H1 (cell line): ENCODE measurements at regions not wholly inside any gene's neighbourhood (a gene's known extent, or its start where the extent isn't known, plus 50 kb on each side); places are given as distances from the start of the nearest gene placed in this dataset.

Source experiments
- CBX8 ChIP-seq: fragments of 300-800, 300-1000 bp; sonication (generic); IDR thresholded peaks from 2 replicates; pipeline ENCODE4 v1.7.1; 2016; ENCODE audit warnings: low read depth, low read length, borderline replicate concordance
- CTCF ChIP-seq, 3 experiments: IDR thresholded peaks; 1 replicate in 2 of 3; 2 replicates in 1 of 3; pipeline versions ENCODE4 v1.5.1 to v1.6.1; 2011; ENCODE audit warnings: low read length in 3 of 3, mild to moderate bottlenecking in 3 of 3, inconsistent platforms in 2 of 3, low read depth in 1 of 3, moderate library complexity in 1 of 3; ENCODE audit not compliant: insufficient read depth in 1 of 3; ENCODE audit errors: control extremely low read depth in 1 of 3
- EZH2 ChIP-seq: fragments of 200-600 bp; sonication (generic); IDR thresholded peaks from 2 replicates; pipeline ENCODE4 v1.7.1; 2012; ENCODE audit warnings: low read depth, mild to moderate bottlenecking, moderate library complexity, low read length, inconsistent platforms; ENCODE audit not compliant: severe bottlenecking
- POLR2A ChIP-seq, 2 experiments: IDR thresholded peaks; 1 replicate in 1 of 2; 2 replicates in 1 of 2; pipeline ENCODE4 v1.6.1; 2011; ENCODE audit warnings: low read depth in 2 of 2, low read length in 2 of 2, mild to moderate bottlenecking in 2 of 2; ENCODE audit errors: control extremely low read depth in 1 of 2
- POLR2AphosphoS5 ChIP-seq: IDR thresholded peaks from 2 replicates; pipeline ENCODE4 v1.6.1; 2011; ENCODE audit warnings: low read depth, low read length
- POU5F1 ChIP-seq: IDR thresholded peaks from 2 replicates; pipeline ENCODE4 v1.6.1; 2011; ENCODE audit warnings: low read depth, mild to moderate bottlenecking, low read length, moderate library complexity
- RAD21 ChIP-seq, 2 experiments: IDR thresholded peaks in 1 of 2; conservative IDR thresholded peaks in 1 of 2; 2 replicates each; pipeline ENCODE4 v1.6.1; 2011; ENCODE audit warnings: low read depth in 2 of 2, low read length in 2 of 2, improper control_type of control experiment in 1 of 2, inconsistent platforms in 1 of 2, mild to moderate bottlenecking in 1 of 2, moderate library complexity in 1 of 2
- SAP30 ChIP-seq: fragments of 300-600 bp; sonication (generic); IDR thresholded peaks from 2 replicates; pipeline ENCODE4 v1.7.1; 2012; ENCODE audit warnings: low read length, moderate library complexity, mild to moderate bottlenecking, inconsistent platforms; ENCODE audit not compliant: insufficient read depth, insufficient replicate concordance
- TAF1 ChIP-seq: IDR thresholded peaks from 2 replicates; pipeline ENCODE4 v1.6.1; 2011; ENCODE audit warnings: mild to moderate bottlenecking, low read depth, low read length
- YY1 ChIP-seq: IDR thresholded peaks from 2 replicates; pipeline ENCODE4 v1.6.1; 2011; ENCODE audit warnings: low read depth, mild to moderate bottlenecking, low read length
- ZNF274 ChIP-seq: IDR thresholded peaks from 2 replicates; pipeline ENCODE4 v1.7.0; 2012; ENCODE audit warnings: low read length, borderline replicate concordance; ENCODE audit errors: extremely low read depth

- TF ChIP-seq SAP30 = no peak
- no peak for TF ChIP-seq EZH2
- no peak for TF ChIP-seq ZNF274
- TF ChIP-seq CTCF (IDR thresholded peaks at IDR 0.05; ENCODE audit: control extremely low read depth in 1 of 3, insufficient read depth in 1 of 3, low read depth in 1 of 3, low read length in 3 of 3) = no peak
- TF ChIP-seq TAF1 = no peak
- no peak for TF ChIP-seq POU5F1
- TF ChIP-seq YY1 = no peak
- no peak for TF ChIP-seq RAD21 (IDR thresholded peaks at IDR 0.05 in 1 of 2, conservative IDR thresholded peaks at IDR 0.05 in 1 of 2; ENCODE audit: low read depth in 2 of 2, low read length in 2 of 2)
- TF ChIP-seq POLR2AphosphoS5 = no peak
- TF ChIP-seq CBX8 = no peak
- TF ChIP-seq POLR2A (IDR thresholded peaks at IDR 0.05; ENCODE audit: control extremely low read depth in 1 of 2, low read depth in 2 of 2, low read length in 2 of 2) = no peak
Measured at GRCh38 chr2:38192976-38193375, 117.0 kb upstream of the CYP1B1 start.
